SK-N-SH (cell line): ENCODE measurements at regions not wholly inside any gene's neighbourhood (a gene's known extent, or its start where the extent isn't known, plus 50 kb on each side); places are given as distances from the start of the nearest gene placed in this dataset.

ENCODE experiments used
- CTCF ChIA-PET: fragments of 300-600, 350-600 bp; formaldehyde crosslinking; extraction: SDS; loops from one replicate; lab custom pipeline; 2021; lab: Yijun Ruan, JAX
- POLR2A ChIA-PET: fragments of 350-600 bp; sonication (Branson Sonifier 250); formaldehyde crosslinking; extraction: SDS; loops from one replicate; lab custom pipeline; 2020; ENCODE audit warnings: antibody characterized with exemption, inconsistent platforms; lab: Yijun Ruan, JAX
- DNase-seq: peaks from one replicate; pipeline ENCODE4 v3.0.0; 2012
- H2AFZ ChIP-seq: fragments of 200-600 bp; sonication (generic); 2 replicates; pipeline ENCODE4 v1.8.1; 2016; ENCODE audit warnings: antibody characterized with exemption, mild to moderate bottlenecking, low read depth
- H3F3A ChIP-seq: fragments of 200-600 bp; sonication (generic); replicated peaks from 2 replicates; pipeline ENCODE3; 2016; ENCODE audit warnings: antibody characterized with exemption, mild to moderate bottlenecking; ENCODE audit not compliant: insufficient read depth
- H3K27ac ChIP-seq, 2 experiments: fragments of 200-500 bp in 1 of 2; fragments of 200-600 bp in 1 of 2; sonication (Bioruptor generic) in 1 of 2; sonication (generic), shearing (Covaris generic) in 1 of 2; 2 replicates each; pipeline versions ENCODE4 v1.5.1 to v1.6.1; 2014 to 2016; ENCODE audit warnings: low read depth in 2 of 2, inconsistent platforms in 1 of 2, low read length in 1 of 2, mild to moderate bottlenecking in 1 of 2, mixed read lengths in 1 of 2
- H3K27me3 ChIP-seq: fragments of 200-600 bp; sonication (generic), shearing (Covaris generic); 2 replicates; pipeline ENCODE4 v1.6.1; 2016; ENCODE audit warnings: mixed run types; ENCODE audit not compliant: insufficient read depth
- H3K36me3 ChIP-seq, 2 experiments: fragments of 200-500 bp in 1 of 2; fragments of 200-600 bp in 1 of 2; sonication (Bioruptor generic) in 1 of 2; sonication (generic) in 1 of 2; replicated peaks in 1 of 2; 2 replicates each; pipeline versions ENCODE3 to v1.5.1; 2014 to 2016; ENCODE audit warnings: low read length in 1 of 2, mild to moderate bottlenecking in 1 of 2; ENCODE audit not compliant: insufficient read depth in 2 of 2, control insufficient read depth in 1 of 2
- H3K4me1 ChIP-seq, 2 experiments: fragments of 200-500 bp in 1 of 2; fragments of 200-600 bp in 1 of 2; sonication (Bioruptor generic) in 1 of 2; sonication (generic), shearing (Covaris generic) in 1 of 2; 2 replicates each; pipeline versions ENCODE4 v1.5.1 to v1.6.1; 2014 to 2016; ENCODE audit warnings: low read depth in 1 of 2, low read length in 1 of 2, mixed run types in 1 of 2; ENCODE audit not compliant: insufficient read depth in 2 of 2, control insufficient read depth in 1 of 2
- H3K4me2 ChIP-seq: fragments of 200-600 bp; sonication (generic), shearing (Covaris generic); 2 replicates; pipeline ENCODE4 v1.6.1; 2017; ENCODE audit warnings: mixed run types
- H3K4me3 ChIP-seq, 2 experiments: fragments of 200-500 bp in 1 of 2; fragments of 200-600 bp in 1 of 2; sonication (Bioruptor generic) in 1 of 2; sonication (generic), shearing (Covaris generic) in 1 of 2; 2 replicates each; pipeline versions ENCODE4 v1.5.1 to v1.8.1; 2014 to 2016; ENCODE audit warnings: low read depth in 2 of 2, inconsistent platforms in 1 of 2, low read length in 1 of 2, mild to moderate bottlenecking in 1 of 2, mixed read lengths in 1 of 2, moderate library complexity in 1 of 2
- H3K79me2 ChIP-seq: fragments of 200-600 bp; sonication (generic); 2 replicates; pipeline ENCODE4 v1.8.1; 2017; ENCODE audit warnings: mild to moderate bottlenecking; ENCODE audit not compliant: insufficient read depth
- H3K9ac ChIP-seq: fragments of 200-600 bp; sonication (generic); 2 replicates; pipeline ENCODE4 v1.6.1; 2017; ENCODE audit warnings: mixed run types
- H3K9me2 ChIP-seq: fragments of 200-600 bp; sonication (generic); 2 replicates; pipeline ENCODE4 v1.6.1; 2017; ENCODE audit warnings: mixed run types
- H3K9me3 ChIP-seq: fragments of 200-600 bp; sonication (generic); 2 replicates; pipeline ENCODE4 v1.6.1; 2017; ENCODE audit warnings: mixed run types, mild to moderate bottlenecking, moderate library complexity
- H4K20me1 ChIP-seq: fragments of 200-600 bp; sonication (generic); 2 replicates; pipeline ENCODE4 v1.6.1; 2017; ENCODE audit warnings: mild to moderate bottlenecking, mixed run types; ENCODE audit not compliant: insufficient read depth
- CHD2 ChIP-seq: fragments of 150-350 bp; IDR thresholded peaks from 2 replicates; pipeline ENCODE4 v1.6.1; 2018; ENCODE audit warnings: low read length; ENCODE audit not compliant: partially characterized antibody
- EZH2phosphoT487 ChIP-seq: fragments of 200-600 bp; sonication (generic); IDR thresholded peaks from 2 replicates; pipeline ENCODE4 v1.6.1; 2017; ENCODE audit warnings: low read depth, mixed run types, mild to moderate bottlenecking, antibody characterized with exemption, moderate library complexity, borderline replicate concordance
- FOXJ3 ChIP-seq: sonication (generic); formaldehyde crosslinking; IDR thresholded peaks from 2 replicates; pipeline ENCODE4 v1.5.1; 2020; ENCODE audit warnings: mild to moderate bottlenecking, missing genetic modification reagents
- FOXM1 ChIP-seq: IDR thresholded peaks from 2 replicates; pipeline ENCODE4 v1.4.0; 2012; ENCODE audit warnings: low read depth, mild to moderate bottlenecking
- MXI1 ChIP-seq: IDR thresholded peaks from 2 replicates; pipeline ENCODE4 v1.6.1; 2012; ENCODE audit warnings: mild to moderate bottlenecking, low read depth, low read length, improper control_type of control experiment
- RAD21 ChIP-seq: IDR thresholded peaks from 2 replicates; pipeline ENCODE4 v1.6.1; 2012; ENCODE audit warnings: mild to moderate bottlenecking, low read length
- RCOR1 ChIP-seq: fragments of 150-350 bp; IDR thresholded peaks from 2 replicates; pipeline ENCODE4 v1.6.1; 2017; ENCODE audit warnings: antibody characterized with exemption, low read length
- TAF1 ChIP-seq: IDR thresholded peaks from 2 replicates; pipeline ENCODE4 v1.6.1; 2012; ENCODE audit warnings: low read depth, mild to moderate bottlenecking, low read length, moderate library complexity, borderline replicate concordance
- TEAD4 ChIP-seq: IDR thresholded peaks from 2 replicates; pipeline ENCODE4 v1.4.0; 2012; ENCODE audit warnings: mild to moderate bottlenecking, borderline replicate concordance; ENCODE audit not compliant: insufficient read depth
- WGBS: methylation state at CpG from one replicate; pipeline ENCODE4 v1.1.6; 2017; ENCODE audit warnings: low lambda C conversion rate; 5-methylcytosine and 5-hydroxymethylcytosine counted together
- TF ChIP-seq, protein P1 (sequence below): IDR thresholded peaks from 2 replicates; pipeline ENCODE4; 2012
- TF ChIP-seq, protein P2 (sequence below): IDR thresholded peaks from 2 replicates; pipeline ENCODE4 v1.6.1; 2012; ENCODE audit warnings: mild to moderate bottlenecking, low read depth, low read length, moderate library complexity
- TF ChIP-seq, protein P3 (sequence below): fragments of 200-600 bp; sonication (generic); IDR thresholded peaks from 2 replicates; pipeline ENCODE4 v1.6.1; 2017; ENCODE audit warnings: antibody characterized with exemption, mild to moderate bottlenecking, moderate library complexity

DNA sequence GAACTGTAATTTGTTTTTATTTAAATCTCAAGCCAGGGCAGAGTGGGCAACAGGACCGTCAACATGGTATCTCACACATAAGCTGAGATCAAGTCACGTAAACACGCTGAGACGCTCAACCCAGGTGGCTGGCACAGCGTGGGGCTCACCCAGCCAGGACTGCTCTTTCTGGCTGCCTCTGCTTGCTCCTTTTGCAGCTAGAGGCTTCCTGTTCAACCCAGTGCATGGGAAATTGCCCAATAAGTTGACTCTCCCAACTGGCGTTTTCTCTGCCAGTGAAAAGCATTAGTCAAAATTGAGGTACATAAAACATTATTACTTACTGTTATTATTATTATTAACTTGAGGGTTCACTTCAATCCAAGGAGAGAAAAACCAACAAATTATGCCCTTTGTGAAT is 398.1 kb downstream of the NR2F2 start:
- H3K9me2 ChIP-seq = no peaks in the 10 kb centered on the region
- no peak overlapping the region for H3K27ac ChIP-seq
- H3K4me3 ChIP-seq = no peak overlapping the region
- ChIA-PET CTCF (no interaction called here), POLR2A (no interaction called here)
- no peak overlapping the region for H3K4me2 ChIP-seq
- no peaks in the 10 kb centered on the region for H3F3A ChIP-seq
- WGBS = 19% methylated on average over 6 of the region's 6 CpGs
- no peaks in the 10 kb centered on the region for H3K9me3 ChIP-seq
- H3K9ac ChIP-seq = no peak overlapping the region
- H3K36me3 ChIP-seq = no peaks in the 10 kb centered on the region
- H2AFZ ChIP-seq = no peak overlapping the region
- no peak for TF ChIP-seq MXI1
- TF ChIP-seq RCOR1 = no peak
- TF ChIP-seq TEAD4 = no peak
- TF ChIP-seq, protein P1, sequence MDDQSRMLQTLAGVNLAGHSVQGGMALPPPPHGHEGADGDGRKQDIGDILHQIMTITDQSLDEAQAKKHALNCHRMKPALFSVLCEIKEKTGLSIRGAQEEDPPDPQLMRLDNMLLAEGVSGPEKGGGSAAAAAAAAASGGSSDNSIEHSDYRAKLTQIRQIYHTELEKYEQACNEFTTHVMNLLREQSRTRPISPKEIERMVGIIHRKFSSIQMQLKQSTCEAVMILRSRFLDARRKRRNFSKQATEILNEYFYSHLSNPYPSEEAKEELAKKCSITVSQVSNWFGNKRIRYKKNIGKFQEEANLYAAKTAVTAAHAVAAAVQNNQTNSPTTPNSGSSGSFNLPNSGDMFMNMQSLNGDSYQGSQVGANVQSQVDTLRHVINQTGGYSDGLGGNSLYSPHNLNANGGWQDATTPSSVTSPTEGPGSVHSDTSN = no peak
- TF ChIP-seq CHD2 = no peak
- no peak for TF ChIP-seq EZH2phosphoT487
- TF ChIP-seq TAF1 = no peak
- TF ChIP-seq, protein P2, sequence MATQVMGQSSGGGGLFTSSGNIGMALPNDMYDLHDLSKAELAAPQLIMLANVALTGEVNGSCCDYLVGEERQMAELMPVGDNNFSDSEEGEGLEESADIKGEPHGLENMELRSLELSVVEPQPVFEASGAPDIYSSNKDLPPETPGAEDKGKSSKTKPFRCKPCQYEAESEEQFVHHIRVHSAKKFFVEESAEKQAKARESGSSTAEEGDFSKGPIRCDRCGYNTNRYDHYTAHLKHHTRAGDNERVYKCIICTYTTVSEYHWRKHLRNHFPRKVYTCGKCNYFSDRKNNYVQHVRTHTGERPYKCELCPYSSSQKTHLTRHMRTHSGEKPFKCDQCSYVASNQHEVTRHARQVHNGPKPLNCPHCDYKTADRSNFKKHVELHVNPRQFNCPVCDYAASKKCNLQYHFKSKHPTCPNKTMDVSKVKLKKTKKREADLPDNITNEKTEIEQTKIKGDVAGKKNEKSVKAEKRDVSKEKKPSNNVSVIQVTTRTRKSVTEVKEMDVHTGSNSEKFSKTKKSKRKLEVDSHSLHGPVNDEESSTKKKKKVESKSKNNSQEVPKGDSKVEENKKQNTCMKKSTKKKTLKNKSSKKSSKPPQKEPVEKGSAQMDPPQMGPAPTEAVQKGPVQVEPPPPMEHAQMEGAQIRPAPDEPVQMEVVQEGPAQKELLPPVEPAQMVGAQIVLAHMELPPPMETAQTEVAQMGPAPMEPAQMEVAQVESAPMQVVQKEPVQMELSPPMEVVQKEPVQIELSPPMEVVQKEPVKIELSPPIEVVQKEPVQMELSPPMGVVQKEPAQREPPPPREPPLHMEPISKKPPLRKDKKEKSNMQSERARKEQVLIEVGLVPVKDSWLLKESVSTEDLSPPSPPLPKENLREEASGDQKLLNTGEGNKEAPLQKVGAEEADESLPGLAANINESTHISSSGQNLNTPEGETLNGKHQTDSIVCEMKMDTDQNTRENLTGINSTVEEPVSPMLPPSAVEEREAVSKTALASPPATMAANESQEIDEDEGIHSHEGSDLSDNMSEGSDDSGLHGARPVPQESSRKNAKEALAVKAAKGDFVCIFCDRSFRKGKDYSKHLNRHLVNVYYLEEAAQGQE = no peak
- TF ChIP-seq FOXJ3 = no peak
- TF ChIP-seq, protein P3, sequence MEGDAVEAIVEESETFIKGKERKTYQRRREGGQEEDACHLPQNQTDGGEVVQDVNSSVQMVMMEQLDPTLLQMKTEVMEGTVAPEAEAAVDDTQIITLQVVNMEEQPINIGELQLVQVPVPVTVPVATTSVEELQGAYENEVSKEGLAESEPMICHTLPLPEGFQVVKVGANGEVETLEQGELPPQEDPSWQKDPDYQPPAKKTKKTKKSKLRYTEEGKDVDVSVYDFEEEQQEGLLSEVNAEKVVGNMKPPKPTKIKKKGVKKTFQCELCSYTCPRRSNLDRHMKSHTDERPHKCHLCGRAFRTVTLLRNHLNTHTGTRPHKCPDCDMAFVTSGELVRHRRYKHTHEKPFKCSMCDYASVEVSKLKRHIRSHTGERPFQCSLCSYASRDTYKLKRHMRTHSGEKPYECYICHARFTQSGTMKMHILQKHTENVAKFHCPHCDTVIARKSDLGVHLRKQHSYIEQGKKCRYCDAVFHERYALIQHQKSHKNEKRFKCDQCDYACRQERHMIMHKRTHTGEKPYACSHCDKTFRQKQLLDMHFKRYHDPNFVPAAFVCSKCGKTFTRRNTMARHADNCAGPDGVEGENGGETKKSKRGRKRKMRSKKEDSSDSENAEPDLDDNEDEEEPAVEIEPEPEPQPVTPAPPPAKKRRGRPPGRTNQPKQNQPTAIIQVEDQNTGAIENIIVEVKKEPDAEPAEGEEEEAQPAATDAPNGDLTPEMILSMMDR = no peak
- no peak for DNase-seq
- H3K27me3 ChIP-seq = no peaks in the 10 kb centered on the region
- no peaks in the 10 kb centered on the region for H3K79me2 ChIP-seq
- H3K4me1 ChIP-seq = no peaks in the 10 kb centered on the region
- H4K20me1 ChIP-seq = no peaks in the 10 kb centered on the region

DNA sequence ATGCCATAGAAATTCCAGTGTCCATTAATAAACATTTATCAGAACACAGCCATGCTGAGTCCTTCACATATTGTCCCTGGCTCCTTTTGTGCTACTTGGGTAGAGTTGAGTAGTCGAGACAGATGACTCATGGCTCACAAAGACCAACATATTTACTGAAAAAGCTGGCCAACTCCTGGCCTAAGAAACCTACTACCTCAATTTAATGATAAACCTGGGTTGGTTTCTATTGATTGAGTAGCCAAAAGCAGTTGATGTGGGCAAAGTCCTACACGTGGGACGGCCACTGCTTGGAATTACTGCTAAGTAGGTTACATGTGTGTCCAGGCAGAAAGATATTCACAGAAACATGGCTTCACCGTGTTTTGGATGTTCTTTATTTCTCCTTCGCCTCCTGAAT is 402.2 kb downstream of the NR2F2 start:
- H3K36me3 ChIP-seq = no peaks in the 10 kb centered on the region
- 5% methylated on average over 5 of the region's 5 CpGs for WGBS
- H2AFZ ChIP-seq = no peak overlapping the region
- ChIA-PET POLR2A (no interaction called here), CTCF (no interaction called here)
- H3K9ac ChIP-seq = no peak overlapping the region
- no peaks in the 10 kb centered on the region for H3F3A ChIP-seq
- H3K4me2 ChIP-seq = no peak overlapping the region
- H3K4me1 ChIP-seq = no peaks in the 10 kb centered on the region
- no peaks in the 10 kb centered on the region for H4K20me1 ChIP-seq
- TF ChIP-seq RAD21 (no peak), EZH2phosphoT487 (no peak), FOXM1 (no peak)
- no peak for DNase-seq
- H3K9me2 ChIP-seq = no peaks in the 10 kb centered on the region
- no peaks in the 10 kb centered on the region for H3K79me2 ChIP-seq
- H3K27ac ChIP-seq = no peak overlapping the region
- H3K4me3 ChIP-seq = no peak overlapping the region
- no peaks in the 10 kb centered on the region for H3K27me3 ChIP-seq
- H3K9me3 ChIP-seq = no peaks in the 10 kb centered on the region
